Fibroblast of lung (primary cell): ENCODE measurements at regions not wholly inside any gene's neighbourhood (a gene's known extent, or its start where the extent isn't known, plus 50 kb on each side); places are given as distances from the start of the nearest gene placed in this dataset.

Experiments used
- DNase-seq, 2 donors: peaks; one replicate each; pipeline versions ENCODE4 v3.0.0 to v3.0.0-alpha.2; 2010; ENCODE audit warnings: low read depth in 2 of 2
- H2AFZ ChIP-seq: 2 replicates; pipeline ENCODE4 v1.5.1; 2012; ENCODE audit warnings: low read length, control low read depth, inconsistent platforms
- H3K27ac ChIP-seq: 2 replicates; pipeline ENCODE4 v1.5.1; 2011; ENCODE audit warnings: low read length, control low read depth; ENCODE audit not compliant: insufficient read depth
- H3K27me3 ChIP-seq: 2 replicates; pipeline ENCODE4 v1.5.1; 2011; ENCODE audit warnings: mild to moderate bottlenecking, low read length; ENCODE audit not compliant: control insufficient read depth, insufficient read depth
- H3K36me3 ChIP-seq: 2 replicates; pipeline ENCODE4 v1.5.1; 2011; ENCODE audit warnings: low read length; ENCODE audit not compliant: control insufficient read depth, insufficient read depth
- H3K4me1 ChIP-seq: 2 replicates; pipeline ENCODE4 v1.5.1; 2011; ENCODE audit warnings: low read length; ENCODE audit not compliant: control insufficient read depth, insufficient read depth; ENCODE audit errors: extremely low read depth
- H3K4me2 ChIP-seq: 2 replicates; pipeline ENCODE4 v1.5.1; 2011; ENCODE audit warnings: low read length, control low read depth; ENCODE audit not compliant: insufficient read depth; ENCODE audit errors: extremely low read depth
- H3K4me3 ChIP-seq, 4 experiments: fragments of 200-600 bp in 1 of 4; sonication (generic) in 1 of 4; replicated peaks in 1 of 4; 2 replicates each; pipeline ENCODE4 v1.5.1; 2011 to 2016; ENCODE audit warnings: low read length in 4 of 4, low read depth in 3 of 4, mild to moderate bottlenecking in 3 of 4, control low read depth in 2 of 4, inconsistent platforms in 1 of 4, mixed read lengths in 1 of 4; ENCODE audit not compliant: insufficient read depth in 1 of 4; ENCODE audit errors: control extremely low read depth in 1 of 4
- H3K79me2 ChIP-seq: 2 replicates; pipeline ENCODE4 v1.5.1; 2012; ENCODE audit warnings: mild to moderate bottlenecking, low read length, inconsistent platforms; ENCODE audit not compliant: control insufficient read depth, insufficient read depth
- H3K9ac ChIP-seq: 2 replicates; pipeline ENCODE4 v1.5.1; 2011; ENCODE audit warnings: mild to moderate bottlenecking, low read length, control low read depth; ENCODE audit not compliant: insufficient read depth
- H3K9me3 ChIP-seq: 2 replicates; pipeline ENCODE4 v1.5.1; 2012; ENCODE audit warnings: low read depth, low read length; ENCODE audit not compliant: control insufficient read depth, insufficient read depth
- H4K20me1 ChIP-seq: 2 replicates; pipeline ENCODE4 v1.5.1; 2011; ENCODE audit warnings: low read length; ENCODE audit not compliant: control insufficient read depth, insufficient read depth; ENCODE audit errors: extremely low read depth
- EZH2 ChIP-seq: IDR thresholded peaks from 2 replicates; pipeline ENCODE4 v1.5.1; 2012; ENCODE audit warnings: low read length, control low read depth, mild to moderate bottlenecking; ENCODE audit errors: missing control alignments
- TF ChIP-seq, protein P1 (sequence below), 2 donors: IDR thresholded peaks in 1 of 2; conservative IDR thresholded peaks in 1 of 2; 1 replicate in 1 of 2; 2 replicates in 1 of 2; pipeline ENCODE4 v1.5.1; 2011 to 2012; ENCODE audit warnings: low read length in 2 of 2, control low read depth in 1 of 2, inconsistent platforms in 1 of 2, low read depth in 1 of 2, mild to moderate bottlenecking in 1 of 2

GRCh38 chr21:27802816-27803475 is 836.1 kb upstream of the ADAMTS5 start:
- no peak overlapping the region for H3K9ac ChIP-seq
- no peaks in the 10 kb centered on the region for H3K9me3 ChIP-seq
- TF ChIP-seq, protein P1, sequence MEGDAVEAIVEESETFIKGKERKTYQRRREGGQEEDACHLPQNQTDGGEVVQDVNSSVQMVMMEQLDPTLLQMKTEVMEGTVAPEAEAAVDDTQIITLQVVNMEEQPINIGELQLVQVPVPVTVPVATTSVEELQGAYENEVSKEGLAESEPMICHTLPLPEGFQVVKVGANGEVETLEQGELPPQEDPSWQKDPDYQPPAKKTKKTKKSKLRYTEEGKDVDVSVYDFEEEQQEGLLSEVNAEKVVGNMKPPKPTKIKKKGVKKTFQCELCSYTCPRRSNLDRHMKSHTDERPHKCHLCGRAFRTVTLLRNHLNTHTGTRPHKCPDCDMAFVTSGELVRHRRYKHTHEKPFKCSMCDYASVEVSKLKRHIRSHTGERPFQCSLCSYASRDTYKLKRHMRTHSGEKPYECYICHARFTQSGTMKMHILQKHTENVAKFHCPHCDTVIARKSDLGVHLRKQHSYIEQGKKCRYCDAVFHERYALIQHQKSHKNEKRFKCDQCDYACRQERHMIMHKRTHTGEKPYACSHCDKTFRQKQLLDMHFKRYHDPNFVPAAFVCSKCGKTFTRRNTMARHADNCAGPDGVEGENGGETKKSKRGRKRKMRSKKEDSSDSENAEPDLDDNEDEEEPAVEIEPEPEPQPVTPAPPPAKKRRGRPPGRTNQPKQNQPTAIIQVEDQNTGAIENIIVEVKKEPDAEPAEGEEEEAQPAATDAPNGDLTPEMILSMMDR (conservative IDR thresholded peaks at IDR 0.05 in 1 of 2, IDR thresholded peaks at IDR 0.05 in 1 of 2; ENCODE audit: low read depth in 1 of 2, low read length in 2 of 2) = peak; percentile 63
- no peak for TF ChIP-seq EZH2
- H3K4me2 ChIP-seq = no peak overlapping the region
- no peak overlapping the region for H2AFZ ChIP-seq
- H4K20me1 ChIP-seq = no peaks in the 10 kb centered on the region
- no peaks in the 10 kb centered on the region for H3K27me3 ChIP-seq
- H3K27ac ChIP-seq = no peak overlapping the region
- H3K79me2 ChIP-seq = no peaks in the 10 kb centered on the region
- no peak overlapping the region for H3K4me3 ChIP-seq
- H3K4me1 ChIP-seq = no peaks in the 10 kb centered on the region
- no peaks in the 10 kb centered on the region for H3K36me3 ChIP-seq
- peak in 1 of 2 donors; percentile 40 for DNase-seq

DNA sequence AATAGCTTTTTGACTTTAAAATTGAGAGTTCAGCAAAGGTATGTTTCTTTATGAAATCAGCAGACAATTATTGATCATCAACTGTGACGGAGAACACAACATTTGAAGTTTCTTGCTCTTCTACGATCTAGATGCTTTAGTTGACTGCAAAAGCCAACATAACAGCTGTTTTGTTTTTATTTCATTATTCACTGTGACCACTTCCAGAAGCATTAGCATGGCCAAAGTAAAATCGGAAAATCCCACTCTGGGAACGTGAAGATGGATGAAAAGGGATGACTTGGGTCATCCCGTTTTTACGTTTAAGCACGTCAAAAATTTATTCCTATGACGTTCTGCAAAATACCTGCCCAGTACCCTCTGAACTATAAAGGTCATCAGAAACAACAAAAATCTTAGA is 833.0 kb upstream of the ADAMTS5 start:
- H2AFZ ChIP-seq = peak overlapping the region; percentile 45
- peak overlapping the region; percentile 59 for H3K4me2 ChIP-seq

DNA sequence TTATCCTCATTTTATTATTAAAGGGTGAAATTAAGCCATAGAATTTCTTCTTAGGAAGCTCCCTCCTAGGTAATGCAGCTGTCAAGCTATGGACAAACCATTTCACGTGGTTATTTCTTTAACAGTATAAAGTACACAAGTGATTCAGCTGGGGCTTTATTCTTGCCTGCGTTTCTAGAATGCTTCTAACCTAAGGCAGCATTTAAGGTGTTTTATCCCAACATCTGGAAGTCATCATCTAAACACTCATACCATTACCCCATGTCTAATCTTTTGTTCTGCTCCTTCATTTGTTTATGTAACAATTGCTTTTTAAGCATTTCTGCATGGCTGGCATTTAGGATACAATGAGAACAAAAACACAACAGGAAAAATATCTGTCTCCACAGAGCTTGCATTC is 829.2 kb upstream of the ADAMTS5 start:
- no peaks in the 10 kb centered on the region for H3K36me3 ChIP-seq
- TF ChIP-seq, protein P1 (conservative IDR thresholded peaks at IDR 0.05 in 1 of 2, IDR thresholded peaks at IDR 0.05 in 1 of 2; ENCODE audit: low read depth in 1 of 2, low read length in 2 of 2) = no peak
- TF ChIP-seq EZH2 = no peak
- no peaks in the 10 kb centered on the region for H3K9me3 ChIP-seq
- H3K27ac ChIP-seq = no peak overlapping the region
- no peak overlapping the region for H3K4me2 ChIP-seq
- H3K79me2 ChIP-seq = no peaks in the 10 kb centered on the region
- H3K4me3 ChIP-seq = no peak overlapping the region
- peak; percentile 31 to 50 for DNase-seq
- H2AFZ ChIP-seq = no peak overlapping the region
- H3K4me1 ChIP-seq = no peaks in the 10 kb centered on the region
- H3K27me3 ChIP-seq = no peaks in the 10 kb centered on the region
- H3K9ac ChIP-seq = no peak overlapping the region
- H4K20me1 ChIP-seq = no peaks in the 10 kb centered on the region

More for the DNA sequence above, 833.0 kb upstream of the ADAMTS5 start:
- Histone ChIP-seq H3K27ac (no peak overlapping the region), H3K9ac (no peak overlapping the region), H3K36me3 (no peaks in the 10 kb centered on the region), H3K4me3 (no peak overlapping the region), H3K27me3 (no peaks in the 10 kb centered on the region), H3K79me2 (no peaks in the 10 kb centered on the region), H3K9me3 (no peaks in the 10 kb centered on the region), H4K20me1 (no peaks in the 10 kb centered on the region), H3K4me1 (no peaks in the 10 kb centered on the region)
- peak in 1 of 2 donors; percentile 43 for DNase-seq
- TF ChIP-seq EZH2 = no peak
- TF ChIP-seq, protein P1 (conservative IDR thresholded peaks at IDR 0.05 in 1 of 2, IDR thresholded peaks at IDR 0.05 in 1 of 2; ENCODE audit: low read depth in 1 of 2, low read length in 2 of 2) = no peak
